PC-9 (cell line): ENCODE measurements at regions not wholly inside any gene's neighbourhood (a gene's known extent, or its start where the extent isn't known, plus 50 kb on each side); places are given as distances from the start of the nearest gene placed in this dataset.
A peak's percentile ranks its signal among the peaks of the same experiment; 100 is the strongest.

ENCODE experiments used
- BruUV-seq: library from RNA; stranded (reverse); fragments of 400-500 nt; replicated peaks from 2 replicates; lab custom pipeline; 2021; lab: Mats Ljungman, UMichigan
- CTCF ChIA-PET: fragments of 300-600 bp; sonication (Branson Sonifier 250); formaldehyde crosslinking; loops from one replicate; lab custom pipeline; 2022; ENCODE audit warnings: antibody characterized with exemption; lab: Charles Lee
- POLR2A ChIA-PET: fragments of 300-600 bp; sonication (Branson Sonifier 250); formaldehyde crosslinking; loops from one replicate; lab custom pipeline; 2022; ENCODE audit warnings: antibody characterized with exemption; ENCODE audit not compliant: unreplicated experiment; lab: Charles Lee
- DNase-seq, 2 experiments: peaks; one replicate each; pipeline versions ENCODE4 v3.0.0 to v3.0.0-alpha.2; 2015 to 2022; ENCODE audit warnings: mixed read lengths in 1 of 2
- H2AFZ ChIP-seq: fragments of 200-600 bp; sonication (generic); 2 replicates; pipeline ENCODE4 v1.8.1; 2017; ENCODE audit warnings: antibody characterized with exemption
- H3F3A ChIP-seq: fragments of 200-600 bp; sonication (generic); 2 replicates; pipeline ENCODE4 v1.8.1; 2017; ENCODE audit warnings: antibody characterized with exemption, mild to moderate bottlenecking, low read depth; ENCODE audit not compliant: insufficient read depth
- H3K27ac ChIP-seq: fragments of 200-600 bp; sonication (generic); 2 replicates; pipeline ENCODE4 v1.6.1; 2016; ENCODE audit warnings: mixed run types
- H3K27me3 ChIP-seq: fragments of 200-600 bp; sonication (generic); 2 replicates; pipeline ENCODE4 v1.6.1; 2016; ENCODE audit warnings: low read depth, mixed run types; ENCODE audit not compliant: insufficient read depth
- H3K36me3 ChIP-seq: fragments of 200-600 bp; sonication (generic); 2 replicates; pipeline ENCODE4 v1.6.1; 2016; ENCODE audit warnings: low read depth, mixed run types
- H3K4me1 ChIP-seq: fragments of 200-600 bp; sonication (generic); replicated peaks from 2 replicates; pipeline ENCODE4 v1.6.1; 2016; ENCODE audit warnings: mixed run types; ENCODE audit not compliant: insufficient read depth
- H3K4me2 ChIP-seq: fragments of 200-600 bp; sonication (generic); 2 replicates; pipeline ENCODE4 v1.6.1; 2017; ENCODE audit warnings: mixed run types
- H3K4me3 ChIP-seq: fragments of 200-600 bp; sonication (generic); 2 replicates; pipeline ENCODE4 v1.6.1; 2016; ENCODE audit warnings: mixed run types
- H3K79me2 ChIP-seq: fragments of 200-600 bp; sonication (generic); 2 replicates; pipeline ENCODE4 v1.6.1; 2017; ENCODE audit warnings: low read depth, mixed run types
- H3K9me2 ChIP-seq: fragments of 200-600 bp; sonication (generic); 2 replicates; pipeline ENCODE4 v1.8.1; 2017; ENCODE audit warnings: mild to moderate bottlenecking; ENCODE audit not compliant: insufficient read depth
- H3K9me3 ChIP-seq: fragments of 200-600 bp; sonication (generic); 2 replicates; pipeline ENCODE4 v1.8.1; 2016; ENCODE audit warnings: low read depth; ENCODE audit not compliant: insufficient read depth
- H4K20me1 ChIP-seq: fragments of 200-600 bp; sonication (generic); 2 replicates; pipeline ENCODE4 v1.8.1; 2017; ENCODE audit not compliant: insufficient read depth
- CTCF ChIP-seq: fragments of 200-600 bp; sonication (generic); conservative IDR thresholded peaks from 2 replicates; pipeline ENCODE4 v1.6.1; 2017; ENCODE audit warnings: mixed run types, antibody characterized with exemption, mild to moderate bottlenecking, moderate library complexity
- EZH2 ChIP-seq: fragments of 200-600 bp; sonication (generic); IDR thresholded peaks from 2 replicates; pipeline ENCODE4 v1.8.0; 2017; ENCODE audit warnings: antibody characterized with exemption, low read depth
- intact Hi-C: fragments of 100-400 bp; cut with micrococcal nuclease; formaldehyde crosslinking; loops from one replicate; pipeline ENCODE4 v1.10.0; 2022; ENCODE audit not compliant: unreplicated experiment

- no peaks in the 10 kb centered on the region for H3K9me2 ChIP-seq
- H3K4me1 ChIP-seq: no peaks in the 10 kb centered on the region
- H3K36me3 ChIP-seq: no peaks in the 10 kb centered on the region
- POLR2A ChIA-PET: no interaction called here
- H2AFZ ChIP-seq: no peak overlapping the region
- no peak overlapping the region for H3K27ac ChIP-seq
- no TSS peak for BruUV-seq
- H3K79me2 ChIP-seq: no peaks in the 10 kb centered on the region
- H3K4me3 ChIP-seq: no peak overlapping the region
- TF ChIP-seq EZH2 (no peak), CTCF (no peak)
- H3K9me3 ChIP-seq: no peaks in the 10 kb centered on the region
- DNase-seq: no peak
- no peaks in the 10 kb centered on the region for H4K20me1 ChIP-seq
- H3F3A ChIP-seq: no peaks in the 10 kb centered on the region
- CTCF ChIA-PET: no interaction called here
- no peak overlapping the region for H3K4me2 ChIP-seq
- H3K27me3 ChIP-seq: no peaks in the 10 kb centered on the region
- intact Hi-C loops: no loop called here
Measured at GRCh38 chr7:68309806-68310205, 1288.5 kb upstream of the AUTS2 start.

GRCh38 chr7:68311958-68312357 lies 1286.3 kb upstream of the AUTS2 start:
- no peaks in the 10 kb centered on the region for H3K9me3 ChIP-seq
- no peaks in the 10 kb centered on the region for H3K9me2 ChIP-seq
- H3K4me2 ChIP-seq: no peak overlapping the region
- H3K27ac ChIP-seq: no peak overlapping the region
- POLR2A ChIA-PET: no interaction called here
- no peaks in the 10 kb centered on the region for H4K20me1 ChIP-seq
- CTCF ChIA-PET: no interaction called here
- no peaks in the 10 kb centered on the region for H3K36me3 ChIP-seq
- DNase-seq: no peak
- no peaks in the 10 kb centered on the region for H3K79me2 ChIP-seq
- H3K4me3 ChIP-seq: no peak overlapping the region
- no peak overlapping the region for H2AFZ ChIP-seq
- H3F3A ChIP-seq: no peaks in the 10 kb centered on the region
- no peaks in the 10 kb centered on the region for H3K27me3 ChIP-seq
- intact Hi-C loops: no loop called here
- H3K4me1 ChIP-seq: no peaks in the 10 kb centered on the region
- BruUV-seq: no TSS peak
- no peak for TF ChIP-seq EZH2
- no peak for TF ChIP-seq CTCF

DNA sequence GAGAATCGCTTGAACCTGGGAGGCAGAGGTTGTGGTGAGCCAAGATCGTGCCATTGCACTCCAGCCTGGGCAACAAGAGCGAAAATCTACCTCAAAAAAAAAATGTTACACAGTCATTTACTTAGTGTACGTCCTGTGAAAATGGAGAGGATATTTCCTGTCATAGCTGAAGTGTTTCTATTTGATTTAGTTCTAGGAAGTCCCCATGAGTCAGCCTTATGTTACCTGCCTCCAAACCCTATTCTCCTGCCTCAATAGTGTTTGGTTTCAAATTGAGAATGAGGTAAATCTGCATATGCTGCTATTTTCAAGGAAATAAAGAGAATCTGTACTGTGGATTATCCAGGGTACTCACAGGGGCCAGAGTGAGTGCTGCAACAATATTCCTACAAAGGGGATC lies 1284.5 kb upstream of the AUTS2 start:
- no TSS peak for BruUV-seq
- Histone ChIP-seq H2AFZ (peak overlapping the region; percentile 26; the same call in 1 of the 2 replicates), H3K4me1 (no peaks in the 10 kb centered on the region), H3K9me3 (no peaks in the 10 kb centered on the region), H3K36me3 (no peaks in the 10 kb centered on the region), H3K4me2 (0 out of 2 replicates have a peak overlapping the region, but pooled peaks have one; percentile 5), H3K27me3 (no peaks in the 10 kb centered on the region), H3K9me2 (no peaks in the 10 kb centered on the region), H3K4me3 (no peak overlapping the region), H3K79me2 (no peaks in the 10 kb centered on the region), H3F3A (no peaks in the 10 kb centered on the region), H4K20me1 (no peaks in the 10 kb centered on the region), H3K27ac (0 out of 2 replicates have a peak overlapping the region, but pooled peaks have one; percentile 6)
- TF ChIP-seq EZH2: no peak
- TF ChIP-seq CTCF: no peak
- DNase-seq: peak in 1 of 2 experiments; percentile 38
- CTCF ChIA-PET: no interaction called here
- intact Hi-C loops: no loop called here
- POLR2A ChIA-PET: no interaction called here
